GM12874 (cell line): ENCODE measurements at regions not wholly inside any gene's neighbourhood (a gene's known extent, or its start where the extent isn't known, plus 50 kb on each side); places are given as distances from the start of the nearest gene placed in this dataset.

Experiments used
- CTCF ChIP-seq: IDR thresholded peaks from 2 replicates; pipeline ENCODE4 v1.5.1; 2011; ENCODE audit warnings: low read depth, mild to moderate bottlenecking, control low read depth, low read length, moderate library complexity; ENCODE audit not compliant: insufficient read depth

GRCh38 chr7:121595758-121596696, 199.9 kb upstream of the FAM3C start:
- no peak for TF ChIP-seq CTCF

GRCh38 chr7:121591926-121592325, 195.8 kb upstream of the FAM3C start:
- no peak for TF ChIP-seq CTCF

- no peak for TF ChIP-seq CTCF
These were observed 191.3 kb upstream of the FAM3C start for GRCh38 chr7:121587435-121587834.

- TF ChIP-seq CTCF = no peak
These were observed 186.2 kb upstream of the FAM3C start for GRCh38 chr7:121582258-121582657.

GRCh38 chr7:121579639-121580038, 183.5 kb upstream of the FAM3C start:
- no peak for TF ChIP-seq CTCF

- TF ChIP-seq CTCF = no peak
These were observed 182.6 kb upstream of the FAM3C start for GRCh38 chr7:121578669-121579068.

- TF ChIP-seq CTCF = no peak
These were observed 180.2 kb upstream of the FAM3C start for GRCh38 chr7:121576148-121576917.
